ENCODE measurements at regions not wholly inside any gene's neighbourhood (a gene's known extent, or its start where the extent isn't known, plus 50 kb on each side); places are given as distances from the start of the nearest gene placed in this dataset.
"Not testable (repeated sequence)": the region's sequence is repeated elsewhere in the genome, so short reads cannot be mapped to it uniquely, and the experiment has no call there.

DNA sequence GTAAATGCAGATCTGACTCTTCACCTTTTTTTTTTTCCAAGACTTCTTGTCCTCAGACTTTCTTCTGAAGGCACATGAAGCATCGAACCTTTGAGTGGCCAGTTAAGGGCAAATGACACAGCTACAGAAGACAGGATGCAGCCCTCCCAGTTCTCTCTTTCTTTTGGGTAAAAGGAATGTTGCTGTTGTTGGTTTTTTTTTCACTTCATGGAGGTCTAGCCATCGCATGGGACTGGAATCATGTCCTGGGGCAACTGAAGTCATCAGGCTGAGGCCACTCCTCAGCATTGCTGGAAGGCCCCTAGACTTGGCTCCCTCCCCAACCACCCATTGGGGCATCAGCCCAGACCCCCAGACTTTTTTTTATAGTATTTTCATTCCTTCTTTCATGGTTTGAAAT is 896.5 kb downstream of the SORCS1 start:
- no peak overlapping the region for H3K4me3 ChIP-seq
- TF ChIP-seq, protein P1, sequence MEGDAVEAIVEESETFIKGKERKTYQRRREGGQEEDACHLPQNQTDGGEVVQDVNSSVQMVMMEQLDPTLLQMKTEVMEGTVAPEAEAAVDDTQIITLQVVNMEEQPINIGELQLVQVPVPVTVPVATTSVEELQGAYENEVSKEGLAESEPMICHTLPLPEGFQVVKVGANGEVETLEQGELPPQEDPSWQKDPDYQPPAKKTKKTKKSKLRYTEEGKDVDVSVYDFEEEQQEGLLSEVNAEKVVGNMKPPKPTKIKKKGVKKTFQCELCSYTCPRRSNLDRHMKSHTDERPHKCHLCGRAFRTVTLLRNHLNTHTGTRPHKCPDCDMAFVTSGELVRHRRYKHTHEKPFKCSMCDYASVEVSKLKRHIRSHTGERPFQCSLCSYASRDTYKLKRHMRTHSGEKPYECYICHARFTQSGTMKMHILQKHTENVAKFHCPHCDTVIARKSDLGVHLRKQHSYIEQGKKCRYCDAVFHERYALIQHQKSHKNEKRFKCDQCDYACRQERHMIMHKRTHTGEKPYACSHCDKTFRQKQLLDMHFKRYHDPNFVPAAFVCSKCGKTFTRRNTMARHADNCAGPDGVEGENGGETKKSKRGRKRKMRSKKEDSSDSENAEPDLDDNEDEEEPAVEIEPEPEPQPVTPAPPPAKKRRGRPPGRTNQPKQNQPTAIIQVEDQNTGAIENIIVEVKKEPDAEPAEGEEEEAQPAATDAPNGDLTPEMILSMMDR (IDR thresholded peaks at IDR 0.05), result no peak
- no peak for DNase-seq (ENCODE audit: low spot score)

DNA sequence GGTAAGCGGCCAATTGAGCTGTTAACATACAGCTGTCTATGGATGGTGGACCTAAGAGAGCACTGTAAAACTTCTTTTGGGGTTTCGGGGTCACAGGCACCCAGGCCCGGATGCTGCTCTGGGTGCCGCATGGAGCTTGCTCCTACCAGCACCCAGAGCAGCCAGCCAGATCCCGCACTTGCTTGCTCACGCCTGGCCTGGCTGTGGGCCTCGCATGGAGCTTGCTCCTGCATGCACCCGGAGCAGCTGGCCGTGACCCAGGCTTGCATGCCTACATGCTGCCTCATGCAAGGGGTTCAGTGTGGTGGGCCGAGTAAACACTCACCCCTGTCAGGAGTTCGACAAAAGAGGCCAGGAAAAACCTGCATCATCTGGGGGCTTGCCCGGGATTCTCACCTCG is 896.9 kb downstream of the SORCS1 start:
- Histone ChIP-seq H3K27me3 (no peaks in the 10 kb centered on the region), H3K4me1 (no peaks in the 10 kb centered on the region), H3K4me3 (no peak overlapping the region), H3K36me3 (no peaks in the 10 kb centered on the region), H3K27ac (no peak overlapping the region), H3K9me3 (no peaks in the 10 kb centered on the region)
- DNase-seq (ENCODE audit: low spot score), result no peak
- TF ChIP-seq, protein P1 (IDR thresholded peaks at IDR 0.05), result no peak

More for the DNA sequence above, 896.5 kb downstream of the SORCS1 start:
- Histone ChIP-seq H3K27me3 (no peaks in the 10 kb centered on the region), H3K4me1 (no peaks in the 10 kb centered on the region), H3K36me3 (no peaks in the 10 kb centered on the region), H3K9me3 (no peaks in the 10 kb centered on the region), H3K27ac (no peak overlapping the region)

DNA sequence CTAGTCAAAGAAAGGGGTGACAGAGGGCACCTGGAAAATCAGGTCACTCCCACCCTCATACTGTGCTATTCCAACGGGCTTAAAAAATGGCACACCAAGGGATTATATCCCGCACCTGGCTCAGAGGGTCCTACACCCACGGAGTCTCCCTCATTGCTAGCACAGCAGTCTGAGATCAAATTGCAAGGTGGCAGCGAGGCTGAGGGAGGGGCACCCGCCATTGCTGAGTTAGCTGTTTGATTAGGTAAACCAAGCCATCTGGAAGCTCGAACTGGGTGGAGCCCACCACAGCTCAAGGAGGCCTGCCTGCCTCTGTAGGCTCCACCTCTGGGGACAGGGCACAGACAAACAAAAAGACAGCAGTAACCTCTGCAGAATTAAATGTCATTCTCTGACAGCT is 907.1 kb downstream of the SORCS1 start:
- H3K27me3 ChIP-seq; H3K4me3 ChIP-seq; DNase-seq (ENCODE audit: low spot score); H3K36me3 ChIP-seq; H3K4me1 ChIP-seq; H3K27ac ChIP-seq; H3K9me3 ChIP-seq: not testable (repeated sequence)

DNA sequence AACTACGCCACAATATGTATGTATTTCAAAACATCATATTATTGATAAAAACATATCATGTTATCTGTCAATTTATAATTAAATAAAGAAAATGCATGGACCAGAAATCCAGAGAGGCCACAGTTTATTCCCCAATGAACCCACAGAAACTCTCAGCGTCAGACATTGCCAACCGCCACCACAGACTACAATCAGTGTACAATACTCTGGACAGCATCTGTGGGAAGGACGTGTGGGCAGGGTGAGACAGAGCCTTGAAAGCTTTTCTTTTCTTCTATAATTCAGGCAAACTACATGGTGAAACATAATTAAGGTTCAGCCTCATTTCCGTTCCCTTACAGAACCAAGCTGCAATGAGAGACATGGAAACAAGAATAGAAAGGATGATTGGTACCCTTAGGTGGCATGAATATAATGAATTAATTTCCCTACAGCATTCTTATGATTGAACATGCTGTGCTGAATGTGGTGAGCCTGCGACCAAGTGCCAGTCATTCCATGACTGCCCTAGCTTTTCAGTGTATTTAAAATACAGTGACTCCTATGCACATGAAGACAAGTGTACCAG is 909.3 kb downstream of the SORCS1 start:
- Histone ChIP-seq H3K4me1 (no peaks in the 10 kb centered on the region), H3K4me3 (no peak overlapping the region), H3K9me3 (no peaks in the 10 kb centered on the region), H3K27me3 (no peaks in the 10 kb centered on the region), H3K36me3 (no peaks in the 10 kb centered on the region), H3K27ac (no peak overlapping the region)
- TF ChIP-seq, protein P1 (IDR thresholded peaks at IDR 0.05), result no peak
- DNase-seq (ENCODE audit: low spot score), result no peak

DNA sequence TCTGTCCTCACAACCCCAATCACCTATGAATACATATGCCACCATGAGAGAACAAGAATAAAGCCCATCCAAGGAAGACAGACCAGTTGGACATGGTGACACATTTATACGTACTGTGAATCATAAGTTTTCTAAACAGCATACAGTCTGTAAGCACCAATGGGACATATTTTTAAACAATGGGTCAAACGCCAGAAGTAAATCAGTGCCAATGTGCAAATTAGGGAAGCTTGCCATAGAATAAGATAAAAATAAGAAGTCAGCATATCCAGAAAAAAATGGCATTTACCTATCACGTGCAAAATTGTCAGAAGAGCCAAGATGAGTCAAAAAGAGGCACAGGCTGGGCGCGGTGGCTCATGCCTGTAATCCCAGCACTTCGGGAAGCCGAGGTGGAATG is 910.4 kb downstream of the SORCS1 start:
- TF ChIP-seq, protein P1 (IDR thresholded peaks at IDR 0.05), result no peak
- Histone ChIP-seq H3K27ac (no peak overlapping the region), H3K4me1 (no peaks in the 10 kb centered on the region), H3K9me3 (no peaks in the 10 kb centered on the region), H3K27me3 (no peaks in the 10 kb centered on the region), H3K36me3 (no peaks in the 10 kb centered on the region), H3K4me3 (no peak overlapping the region)
- DNase-seq (ENCODE audit: low spot score), result no peak

DNA sequence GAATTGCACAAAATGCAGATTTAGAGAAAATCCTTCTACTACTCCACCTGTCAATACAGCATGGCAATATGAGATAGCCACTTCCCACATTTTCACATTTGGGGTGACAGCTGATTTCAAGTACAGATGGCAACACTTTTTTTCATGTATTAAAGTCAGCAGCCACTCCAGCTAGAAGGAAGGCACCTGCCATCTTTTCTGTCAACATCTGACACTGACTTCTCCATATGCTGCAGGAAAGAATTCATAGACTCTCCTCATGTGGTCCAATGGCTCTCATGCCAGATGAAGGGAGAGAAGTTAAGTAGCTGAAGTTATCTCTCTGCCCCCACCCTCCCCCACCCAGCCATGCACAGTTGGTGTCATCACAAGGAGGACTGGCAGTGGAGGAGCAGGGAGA is 912.0 kb downstream of the SORCS1 start:
- no peaks in the 10 kb centered on the region for H3K27me3 ChIP-seq
- no peak for DNase-seq (ENCODE audit: low spot score)
- H3K4me3 ChIP-seq, result no peak overlapping the region
- H3K27ac ChIP-seq, result no peak overlapping the region
- TF ChIP-seq, protein P1 (IDR thresholded peaks at IDR 0.05), result no peak
- no peaks in the 10 kb centered on the region for H3K9me3 ChIP-seq
- no peaks in the 10 kb centered on the region for H3K4me1 ChIP-seq
- H3K36me3 ChIP-seq, result no peaks in the 10 kb centered on the region

All from right atrium auricular region (tissue), 2 donors.